ENCODE measurements at regions not wholly inside any gene's neighbourhood (a gene's known extent, or its start where the extent isn't known, plus 50 kb on each side); places are given as distances from the start of the nearest gene placed in this dataset.
"Not testable (repeated sequence)": the region's sequence is repeated elsewhere in the genome, so short reads cannot be mapped to it uniquely, and the experiment has no call there.

DNA sequence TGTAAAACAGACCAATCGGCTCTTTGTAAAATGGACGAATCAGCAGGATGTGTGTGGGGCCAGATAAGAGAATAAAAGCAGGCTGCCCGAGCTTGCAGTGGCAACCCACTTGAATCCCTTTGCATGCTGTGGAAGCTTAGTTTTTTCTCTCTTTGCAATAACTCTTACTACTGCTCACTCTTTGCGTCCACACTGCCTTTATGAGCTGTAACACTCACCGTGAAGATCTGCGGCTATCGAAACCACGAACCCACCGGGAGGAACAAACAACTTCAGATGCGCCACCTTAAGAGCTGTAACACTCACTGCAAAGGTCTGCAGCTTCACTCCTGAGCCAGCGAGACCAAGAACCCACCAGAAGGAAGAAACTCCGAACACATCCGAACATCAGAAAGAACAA is 722.7 kb downstream of the DIAPH3 start:
- H3K27ac ChIP-seq (ENCODE audit: insufficient read depth in 1 of 2, low read depth in 1 of 2, low read length in 2 of 2, poor library complexity in 1 of 2, severe bottlenecking in 2 of 2); POLR2A ChIA-PET; DNase-seq; H3K27me3 ChIP-seq (replicated peaks in 2 of 5; ENCODE audit: control insufficient read depth in 4 of 5, insufficient read depth in 5 of 5, low read length in 4 of 5); H3K36me3 ChIP-seq (ENCODE audit: control insufficient read depth in 4 of 4, insufficient read depth in 4 of 4, low read length in 3 of 4); H3K9me3 ChIP-seq (ENCODE audit: control extremely low read depth in 1 of 5, control insufficient read depth in 4 of 5, insufficient read depth in 2 of 5, low read depth in 1 of 5, low read length in 4 of 5): not testable (repeated sequence)
- peaks cover 4 to 50% (median 26%) of the 10 kb centered on the region in 4 experiments for H3K4me1 ChIP-seq (ENCODE audit: control extremely low read depth in 1 of 4, control insufficient read depth in 4 of 4, insufficient read depth in 4 of 4, low read length in 3 of 4)
- 37% methylated on average over 8 of the region's 13 CpGs for WGBS (ENCODE audit: insufficient coverage)
- peak overlapping the region in 1 of 7 experiments; percentile 60 for H3K4me3 ChIP-seq (ENCODE audit: control insufficient read depth in 1 of 7, extremely low read depth in 1 of 7, insufficient read depth in 4 of 7, low read depth in 2 of 7, low read length in 6 of 7)
- CTCF ChIA-PET, result interaction anchor here (0.6 to 1.6 kb wide), 3 partner anchors 18 to 40 kb away, joined by 3 read pairs; no protein-coding TSS in a partner anchor

DNA sequence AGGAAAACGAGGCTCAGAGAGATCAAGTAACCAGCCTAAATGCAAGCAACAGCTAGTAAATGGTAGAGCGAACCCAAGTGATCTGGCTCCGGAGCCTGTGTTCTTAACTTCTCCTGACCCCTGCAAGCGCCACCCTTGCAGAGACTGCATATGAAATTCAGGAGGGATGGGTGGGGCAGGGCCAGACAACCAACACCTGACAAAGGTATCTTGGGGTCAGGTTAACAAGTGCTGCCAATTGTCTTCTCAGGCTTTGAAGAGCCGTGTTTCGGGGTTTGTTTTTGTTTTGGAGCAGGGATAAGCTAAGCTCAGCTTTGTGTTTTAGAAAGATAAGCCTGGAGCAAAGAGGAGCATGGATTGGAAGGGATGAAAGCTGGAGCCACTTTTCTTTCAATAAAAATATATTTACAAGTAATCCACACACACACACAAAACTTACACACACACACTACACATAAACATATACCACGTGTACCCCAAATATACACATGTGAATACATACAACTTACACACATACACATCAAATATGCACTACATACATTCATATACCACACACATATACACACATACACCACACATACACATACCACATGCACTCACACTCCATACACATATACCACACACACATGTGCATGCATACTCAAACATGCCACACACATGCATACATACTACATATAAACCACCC is 722.0 kb downstream of the DIAPH3 start:
- Histone ChIP-seq H3K36me3 (ENCODE audit: control insufficient read depth in 4 of 4, insufficient read depth in 4 of 4, low read length in 3 of 4) (no peaks in the 10 kb centered on the region), H3K4me3 (ENCODE audit: control insufficient read depth in 1 of 7, extremely low read depth in 1 of 7, insufficient read depth in 4 of 7, low read depth in 2 of 7, low read length in 6 of 7) (peak overlapping the region in 1 of 7 experiments; percentile 49), H3K27me3 (replicated peaks in 2 of 5; ENCODE audit: control insufficient read depth in 4 of 5, insufficient read depth in 5 of 5, low read length in 4 of 5) (no peaks in the 10 kb centered on the region), H3K27ac (ENCODE audit: insufficient read depth in 1 of 2, low read depth in 1 of 2, low read length in 2 of 2, poor library complexity in 1 of 2, severe bottlenecking in 2 of 2) (no peak overlapping the region), H3K9me3 (ENCODE audit: control extremely low read depth in 1 of 5, control insufficient read depth in 4 of 5, insufficient read depth in 2 of 5, low read depth in 1 of 5, low read length in 4 of 5) (no peaks in the 10 kb centered on the region), H3K4me1 (ENCODE audit: control extremely low read depth in 1 of 4, control insufficient read depth in 4 of 4, insufficient read depth in 4 of 4, low read length in 3 of 4) (peaks cover 4 to 57% (median 28%) of the 10 kb centered on the region in 4 experiments)
- WGBS (ENCODE audit: insufficient coverage), result 88% methylated on average over 6 of the region's 7 CpGs
- DNase-seq, result no peak
- POLR2A ChIA-PET, result no interaction called here
- CTCF ChIA-PET, result interaction anchor here (0.6 to 1.0 kb wide), 2 partner anchors 17 to 18 kb away, joined by 3 read pairs; no protein-coding TSS in a partner anchor

DNA sequence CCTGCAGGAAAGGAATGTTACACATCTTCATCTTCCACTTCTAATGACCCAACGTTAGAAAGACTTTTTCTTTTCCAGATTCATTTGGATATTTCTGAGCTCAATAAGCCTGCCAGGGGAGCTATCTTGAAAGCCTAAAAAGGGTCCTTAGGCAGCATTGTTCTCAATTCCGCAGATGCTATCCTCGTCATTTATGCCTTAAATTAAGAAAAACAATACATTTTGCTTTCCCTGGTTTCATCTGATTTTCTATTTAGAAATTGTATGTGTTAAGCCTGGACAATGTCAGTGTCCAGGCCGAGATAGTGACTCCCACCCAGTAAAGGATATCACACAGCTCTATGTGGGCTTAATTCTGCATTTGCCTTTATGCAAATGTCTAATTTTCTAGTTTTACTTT is 721.3 kb downstream of the DIAPH3 start:
- Histone ChIP-seq H3K27ac (ENCODE audit: insufficient read depth in 1 of 2, low read depth in 1 of 2, low read length in 2 of 2, poor library complexity in 1 of 2, severe bottlenecking in 2 of 2) (no peak overlapping the region), H3K4me3 (ENCODE audit: control insufficient read depth in 1 of 7, extremely low read depth in 1 of 7, insufficient read depth in 4 of 7, low read depth in 2 of 7, low read length in 6 of 7) (no peak overlapping the region), H3K9me3 (ENCODE audit: control extremely low read depth in 1 of 5, control insufficient read depth in 4 of 5, insufficient read depth in 2 of 5, low read depth in 1 of 5, low read length in 4 of 5) (no peaks in the 10 kb centered on the region), H3K4me1 (ENCODE audit: control extremely low read depth in 1 of 4, control insufficient read depth in 4 of 4, insufficient read depth in 4 of 4, low read length in 3 of 4) (peaks cover 4 to 63% (median 33%) of the 10 kb centered on the region in 4 experiments), H3K36me3 (ENCODE audit: control insufficient read depth in 4 of 4, insufficient read depth in 4 of 4, low read length in 3 of 4) (no peaks in the 10 kb centered on the region), H3K27me3 (replicated peaks in 2 of 5; ENCODE audit: control insufficient read depth in 4 of 5, insufficient read depth in 5 of 5, low read length in 4 of 5) (no peaks in the 10 kb centered on the region)
- 100% methylated on average over 3 of the region's 4 CpGs for WGBS (ENCODE audit: insufficient coverage)
- ChIA-PET CTCF (interaction anchor here (1.0 kb wide), 1 partner anchor 17 kb away, joined by 3 read pairs; no protein-coding TSS in a partner anchor), POLR2A (no interaction called here)
- no peak for DNase-seq

DNA sequence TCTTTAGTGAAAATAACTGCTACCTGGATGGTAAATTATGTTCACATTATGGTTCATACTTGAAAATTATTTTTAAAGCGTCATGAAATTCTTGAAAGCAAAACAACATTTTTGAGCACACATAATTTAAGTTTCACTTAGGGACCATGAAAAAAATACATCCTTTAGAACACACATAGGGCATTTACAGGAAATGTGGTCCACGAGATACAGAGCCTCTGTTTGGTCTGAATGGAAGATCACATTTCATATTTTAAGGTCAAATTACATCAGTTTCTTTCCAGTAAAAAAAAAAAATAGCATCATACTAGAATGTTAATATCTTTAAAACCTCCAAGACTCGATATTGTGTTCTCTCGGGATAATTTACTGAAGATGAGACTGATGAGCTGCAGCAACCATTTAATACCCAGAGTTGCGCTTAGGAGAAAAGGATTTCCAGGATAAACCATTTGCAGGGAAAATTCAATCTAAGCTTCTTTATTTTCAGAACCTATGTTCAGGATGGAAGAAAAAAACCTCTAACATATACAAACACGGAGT is 720.7 kb downstream of the DIAPH3 start:
- 53% methylated on average over 3 of the region's 6 CpGs for WGBS (ENCODE audit: insufficient coverage)
- Histone ChIP-seq H3K27ac (ENCODE audit: insufficient read depth in 1 of 2, low read depth in 1 of 2, low read length in 2 of 2, poor library complexity in 1 of 2, severe bottlenecking in 2 of 2) (no peak overlapping the region), H3K4me3 (ENCODE audit: control insufficient read depth in 1 of 7, extremely low read depth in 1 of 7, insufficient read depth in 4 of 7, low read depth in 2 of 7, low read length in 6 of 7) (no peak overlapping the region), H3K9me3 (ENCODE audit: control extremely low read depth in 1 of 5, control insufficient read depth in 4 of 5, insufficient read depth in 2 of 5, low read depth in 1 of 5, low read length in 4 of 5) (no peaks in the 10 kb centered on the region), H3K36me3 (ENCODE audit: control insufficient read depth in 4 of 4, insufficient read depth in 4 of 4, low read length in 3 of 4) (no peaks in the 10 kb centered on the region), H3K27me3 (replicated peaks in 2 of 5; ENCODE audit: control insufficient read depth in 4 of 5, insufficient read depth in 5 of 5, low read length in 4 of 5) (no peaks in the 10 kb centered on the region), H3K4me1 (ENCODE audit: control extremely low read depth in 1 of 4, control insufficient read depth in 4 of 4, insufficient read depth in 4 of 4, low read length in 3 of 4) (peaks cover 4 to 63% (median 31%) of the 10 kb centered on the region in 4 experiments)
- DNase-seq, result peak in 2 of 3 donors; percentile 68 to 77
- ChIA-PET POLR2A (no interaction called here), CTCF (interaction anchor here (0.7 to 1.0 kb wide), 2 partner anchors 17 to 1443 kb away, joined by 3 read pairs; no protein-coding TSS in a partner anchor)

DNA sequence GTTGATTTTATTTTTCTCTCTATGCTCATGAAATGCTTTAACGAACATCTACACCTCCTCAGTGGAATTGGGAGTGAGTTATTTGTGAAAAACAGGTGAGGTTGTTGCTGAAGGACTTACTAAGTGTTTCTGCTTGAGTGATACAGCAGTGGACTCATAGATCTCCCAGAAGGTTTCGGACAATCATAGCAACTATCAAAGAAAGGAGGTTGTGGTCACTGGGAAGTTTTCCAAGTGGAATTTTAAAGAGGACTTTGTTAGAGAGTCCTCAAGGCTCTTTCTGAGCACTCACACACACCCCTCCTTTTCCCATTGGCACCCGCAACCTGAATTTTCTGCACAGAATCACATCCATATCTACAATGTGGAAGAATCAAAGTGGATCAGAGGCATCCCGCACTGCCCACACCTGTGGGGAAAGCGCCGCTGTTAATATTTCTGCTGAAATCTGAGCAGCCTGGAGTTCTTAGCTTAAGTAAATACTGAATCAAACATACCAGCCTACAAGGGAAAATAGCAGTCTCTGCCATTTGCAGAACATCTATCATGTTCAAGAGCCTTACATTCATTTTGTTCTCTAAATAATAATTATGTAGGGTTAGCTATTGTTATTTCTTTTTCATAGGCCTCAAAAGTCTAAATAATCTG is 719.4 kb downstream of the DIAPH3 start:
- no peaks in the 10 kb centered on the region for H3K36me3 ChIP-seq (ENCODE audit: control insufficient read depth in 4 of 4, insufficient read depth in 4 of 4, low read length in 3 of 4)
- WGBS (ENCODE audit: insufficient coverage), result 100% methylated on average over 2 of the region's 6 CpGs
- POLR2A ChIA-PET, result no interaction called here

DNA sequence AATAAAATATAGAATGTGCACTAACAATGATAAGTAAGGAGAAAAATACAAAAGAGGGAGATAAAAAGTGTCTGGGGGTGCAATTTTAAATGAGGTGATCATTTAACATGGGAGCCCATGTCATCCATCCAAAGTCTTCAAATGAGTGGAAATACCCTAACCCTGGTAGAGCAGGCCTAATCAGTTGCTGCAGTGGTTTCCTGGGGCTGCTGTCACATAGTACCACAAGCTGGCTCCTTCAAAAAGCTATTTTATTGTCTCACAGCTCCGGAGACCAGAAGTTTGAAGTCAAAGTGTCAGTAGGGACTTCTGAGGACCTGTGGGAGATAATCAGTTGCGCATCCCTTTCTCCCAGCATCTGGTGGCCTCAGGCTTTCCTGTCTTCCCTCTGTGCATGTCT is 717.9 kb downstream of the DIAPH3 start:
- Histone ChIP-seq H3K27ac (ENCODE audit: insufficient read depth in 1 of 2, low read depth in 1 of 2, low read length in 2 of 2, poor library complexity in 1 of 2, severe bottlenecking in 2 of 2) (no peak overlapping the region), H3K9me3 (ENCODE audit: control extremely low read depth in 1 of 5, control insufficient read depth in 4 of 5, insufficient read depth in 2 of 5, low read depth in 1 of 5, low read length in 4 of 5) (no peaks in the 10 kb centered on the region), H3K27me3 (replicated peaks in 2 of 5; ENCODE audit: control insufficient read depth in 4 of 5, insufficient read depth in 5 of 5, low read length in 4 of 5) (peaks cover 0 to 16% (median 11%) of the 10 kb centered on the region in 5 experiments), H3K36me3 (ENCODE audit: control insufficient read depth in 4 of 4, insufficient read depth in 4 of 4, low read length in 3 of 4) (no peaks in the 10 kb centered on the region), H3K4me1 (ENCODE audit: control extremely low read depth in 1 of 4, control insufficient read depth in 4 of 4, insufficient read depth in 4 of 4, low read length in 3 of 4) (peaks cover 4 to 58% (median 28%) of the 10 kb centered on the region in 4 experiments), H3K4me3 (ENCODE audit: control insufficient read depth in 1 of 7, extremely low read depth in 1 of 7, insufficient read depth in 4 of 7, low read depth in 2 of 7, low read length in 6 of 7) (no peak overlapping the region)
- WGBS (ENCODE audit: insufficient coverage), result 50% methylated on average over 2 of the region's 2 CpGs
- ChIA-PET POLR2A (no interaction called here), CTCF (interaction anchor here (0.9 to 1.0 kb wide), 2 partner anchors 9 to 17 kb away, joined by 3 read pairs; no protein-coding TSS in a partner anchor)
- peak in 2 of 3 donors; percentile 72 to 84 for DNase-seq

More for the DNA sequence above, 719.4 kb downstream of the DIAPH3 start:
- H3K4me3 ChIP-seq (ENCODE audit: control insufficient read depth in 1 of 7, extremely low read depth in 1 of 7, insufficient read depth in 4 of 7, low read depth in 2 of 7, low read length in 6 of 7), result no peak overlapping the region
- no peak for DNase-seq
- no peak overlapping the region for H3K27ac ChIP-seq (ENCODE audit: insufficient read depth in 1 of 2, low read depth in 1 of 2, low read length in 2 of 2, poor library complexity in 1 of 2, severe bottlenecking in 2 of 2)
- H3K27me3 ChIP-seq (replicated peaks in 2 of 5; ENCODE audit: control insufficient read depth in 4 of 5, insufficient read depth in 5 of 5, low read length in 4 of 5), result peaks cover 0 to 11% (median 3%) of the 10 kb centered on the region in 5 experiments
- CTCF ChIA-PET, result no interaction called here
- no peaks in the 10 kb centered on the region for H3K9me3 ChIP-seq (ENCODE audit: control extremely low read depth in 1 of 5, control insufficient read depth in 4 of 5, insufficient read depth in 2 of 5, low read depth in 1 of 5, low read length in 4 of 5)
- H3K4me1 ChIP-seq (ENCODE audit: control extremely low read depth in 1 of 4, control insufficient read depth in 4 of 4, insufficient read depth in 4 of 4, low read length in 3 of 4), result peaks cover 4 to 58% (median 28%) of the 10 kb centered on the region in 4 experiments
